HuH-7.5 (cell line): ENCODE measurements at regions not wholly inside any gene's neighbourhood (a gene's known extent, or its start where the extent isn't known, plus 50 kb on each side); places are given as distances from the start of the nearest gene placed in this dataset.
"Not testable (repeated sequence)": the region's sequence is repeated elsewhere in the genome, so short reads cannot be mapped to it uniquely, and the experiment has no call there.

Experiments
- DNase-seq: peaks from one replicate; pipeline ENCODE4 v3.0.0; 2011; ENCODE audit warnings: low spot score

GRCh38 chr6:12546410-12547002, 170.1 kb upstream of the PHACTR1 start:
- DNase-seq = no peak

DNA sequence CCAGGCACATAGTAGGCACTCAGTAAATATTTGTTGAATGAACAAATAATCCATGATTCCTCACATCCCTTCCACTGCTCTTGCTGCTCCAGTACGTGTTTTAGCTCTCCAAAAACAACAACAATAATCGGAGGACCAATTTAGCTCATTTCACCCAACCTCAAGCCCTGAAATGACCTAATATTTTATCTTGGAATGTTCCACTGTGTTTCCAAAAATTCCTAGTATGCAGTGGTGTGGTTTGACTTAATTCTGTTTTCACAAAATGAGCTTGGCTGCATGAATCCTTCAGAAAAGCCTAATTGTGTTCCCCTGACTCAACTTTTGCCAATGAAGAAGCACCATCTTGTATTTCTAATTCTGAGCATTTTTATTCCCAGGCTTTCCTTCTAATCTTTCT, 168.0 kb upstream of the PHACTR1 start:
- DNase-seq = no peak

- not testable (repeated sequence) for DNase-seq
Observed at GRCh38 chr6:12549445-12549844, 167.1 kb upstream of the PHACTR1 start.

- not testable (repeated sequence) for DNase-seq
Observed at GRCh38 chr6:12554820-12555219, 161.7 kb upstream of the PHACTR1 start.

DNA sequence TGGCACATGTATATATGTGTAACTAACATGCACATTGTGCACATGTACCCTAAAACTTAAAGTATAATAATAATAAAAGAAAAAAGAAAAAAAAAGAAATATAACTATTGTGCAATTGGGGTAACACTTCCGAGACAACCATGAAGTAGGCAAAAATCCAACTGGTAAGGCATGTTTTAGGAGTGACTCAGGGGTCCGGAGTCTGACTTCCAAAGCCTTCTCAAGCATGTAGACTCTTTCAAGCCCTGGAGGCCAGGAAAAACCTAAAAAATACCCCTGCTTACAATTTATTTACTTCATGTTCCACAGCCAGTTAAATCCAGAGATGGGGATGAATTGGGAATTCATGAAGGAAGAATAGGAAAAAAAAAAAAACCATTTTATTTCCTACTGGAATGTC, 161.3 kb upstream of the PHACTR1 start:
- DNase-seq = no peak

DNA sequence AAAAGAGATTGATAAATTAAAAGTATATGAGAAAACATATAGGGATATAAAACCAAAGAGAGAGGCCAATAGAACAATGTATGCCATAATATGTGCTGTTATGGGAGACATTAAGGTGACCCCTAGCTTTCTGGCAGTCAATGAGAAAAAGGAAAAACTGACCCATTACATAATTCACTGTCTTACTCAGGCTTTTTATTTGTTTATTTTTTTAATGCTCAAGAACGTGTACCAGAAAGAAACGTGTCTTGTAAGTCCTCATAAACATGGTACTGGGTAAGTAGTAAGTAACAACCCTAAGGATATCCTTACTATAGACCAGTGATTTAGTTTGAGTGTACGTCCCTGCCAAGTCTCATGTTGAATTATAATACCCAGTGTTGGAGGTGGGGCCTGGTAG, 160.8 kb upstream of the PHACTR1 start:
- DNase-seq = no peak

- no peak for DNase-seq
Observed at GRCh38 chr6:12557765-12558164, 158.8 kb upstream of the PHACTR1 start.

GRCh38 chr6:12560315-12560714, 156.3 kb upstream of the PHACTR1 start:
- no peak for DNase-seq

DNA sequence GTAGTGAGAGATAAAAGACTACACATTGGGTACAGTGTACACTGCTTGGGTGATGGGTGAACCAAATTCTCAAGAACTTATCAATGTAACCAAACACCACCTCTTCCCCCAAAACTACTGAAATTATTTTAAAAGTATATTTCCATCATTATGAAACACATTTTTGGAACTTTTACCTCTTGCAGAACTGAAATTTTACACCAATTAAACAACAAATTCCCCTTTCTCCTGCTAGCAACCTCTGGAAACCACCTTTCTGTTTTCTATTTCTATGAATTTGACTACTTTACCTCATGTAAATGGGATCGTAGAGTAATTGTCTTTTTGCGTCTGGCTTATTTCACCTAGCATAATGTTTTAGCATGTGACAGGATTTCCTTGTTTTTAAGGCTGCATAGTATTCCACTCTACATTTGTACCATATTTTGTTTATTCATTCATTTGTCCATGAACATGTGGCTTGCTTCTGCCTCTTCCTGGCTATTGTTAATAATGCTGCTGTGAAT, 149.9 kb upstream of the PHACTR1 start:
- no peak for DNase-seq

- DNase-seq = no peak
Observed at GRCh38 chr6:12567682-12568081, 148.9 kb upstream of the PHACTR1 start.

- no peak for DNase-seq
Observed at GRCh38 chr6:12569646-12570045, 146.9 kb upstream of the PHACTR1 start.

GRCh38 chr6:12570461-12571030, 146.0 kb upstream of the PHACTR1 start:
- no peak for DNase-seq

- no peak for DNase-seq
Observed at GRCh38 chr6:12572896-12573827, 143.4 kb upstream of the PHACTR1 start.

- no peak for DNase-seq
Observed at GRCh38 chr6:12575961-12576360, 140.6 kb upstream of the PHACTR1 start.

GRCh38 chr6:12576389-12576788, 140.2 kb upstream of the PHACTR1 start:
- DNase-seq = no peak

GRCh38 chr6:12577124-12577850, 139.3 kb upstream of the PHACTR1 start:
- no peak for DNase-seq

- DNase-seq = no peak
Observed at GRCh38 chr6:12578097-12578496, 138.5 kb upstream of the PHACTR1 start.

- no peak for DNase-seq
Observed at GRCh38 chr6:12578751-12579150, 137.8 kb upstream of the PHACTR1 start.

- DNase-seq = no peak
Observed at GRCh38 chr6:12580290-12580689, 136.3 kb upstream of the PHACTR1 start.

DNA sequence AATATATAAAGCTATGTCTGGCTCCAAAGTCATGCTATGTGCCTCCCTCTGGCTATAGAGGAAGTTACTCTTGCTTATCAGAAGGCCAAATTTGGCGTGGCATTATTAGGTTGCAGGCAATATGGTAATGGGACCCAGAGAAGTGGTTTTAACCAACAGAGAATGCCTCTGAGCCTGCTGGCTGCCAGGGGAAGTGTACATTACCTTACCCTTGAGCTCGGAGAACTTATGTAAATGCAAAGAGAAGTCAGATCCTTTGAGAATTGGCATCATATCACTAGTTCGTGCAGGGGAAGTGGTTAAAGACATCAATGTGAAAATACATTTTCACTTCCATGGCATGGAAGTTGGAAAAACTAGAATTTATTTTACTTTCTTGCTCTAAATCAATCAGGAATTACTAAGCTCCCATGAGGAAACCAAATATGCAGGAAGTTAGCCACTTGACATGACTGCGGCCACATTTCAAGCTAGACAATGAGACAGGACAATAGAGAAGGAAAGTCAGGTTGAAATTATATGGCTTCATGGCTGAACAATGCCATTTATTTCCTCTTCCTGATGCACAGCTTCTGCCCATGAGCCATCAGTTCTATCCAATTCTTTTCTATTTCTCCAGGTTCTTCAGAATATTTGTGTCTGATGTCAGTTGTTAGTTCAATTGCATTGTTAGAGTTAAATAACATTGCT, 134.0 kb upstream of the PHACTR1 start:
- no peak for DNase-seq

DNA sequence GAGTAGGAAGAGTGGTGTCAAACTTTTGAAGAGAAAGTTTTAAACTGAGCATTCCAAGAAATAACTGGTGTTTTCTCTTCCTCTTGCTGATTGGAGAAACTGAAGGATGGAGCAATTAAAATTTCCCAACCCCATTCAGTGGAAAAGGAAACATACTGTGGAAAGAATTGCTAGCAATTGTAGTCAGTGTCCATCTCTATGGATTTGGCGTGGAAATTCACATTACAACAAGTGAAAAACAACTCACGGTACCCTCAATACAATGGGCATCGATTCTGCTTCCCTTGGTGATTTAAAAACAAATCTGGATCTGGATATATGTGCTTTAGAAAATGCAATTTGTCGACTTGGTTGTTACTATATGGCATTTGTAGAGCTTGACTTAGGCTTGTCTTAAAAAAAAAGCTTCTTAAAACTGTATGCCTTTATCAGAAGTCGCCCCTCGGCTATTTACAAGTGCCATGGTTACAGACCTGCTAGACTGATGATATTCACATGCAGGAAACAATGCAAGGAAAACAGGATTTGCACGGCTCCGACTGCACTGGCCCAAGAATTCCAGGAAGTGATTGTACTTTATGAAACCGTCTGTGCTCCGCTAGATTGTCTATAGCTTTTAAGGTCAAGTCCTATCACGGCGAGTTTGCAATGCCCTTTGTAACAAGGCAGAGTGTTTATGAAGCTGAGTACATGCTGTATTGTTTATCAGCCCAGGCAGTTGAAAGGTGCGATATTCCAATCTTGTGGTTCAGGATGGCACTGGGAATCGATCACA, 131.7 kb upstream of the PHACTR1 start:
- no peak for DNase-seq
